A549 (cell line): ENCODE measurements at regions not wholly inside any gene's neighbourhood (a gene's known extent, or its start where the extent isn't known, plus 50 kb on each side); places are given as distances from the start of the nearest gene placed in this dataset.

Experiments used
- ATAC-seq, 2 experiments: fragments of 200-7000 bp in 1 of 2; fragments of >200 bp in 1 of 2; cut with Nextera tagmentation in 1 of 2; cut with Tn5 transposase in 1 of 2; 3 replicates each; pipeline versions ENCODE4 v1.8.0 to v1.9.1; 2018 to 2020; ENCODE audit warnings: mild to moderate bottlenecking in 1 of 2, moderate library complexity in 1 of 2
- CTCF ChIA-PET: fragments of 300-600 bp; sonication (Branson Sonifier 250); formaldehyde crosslinking; extraction: SDS; loops from one replicate; lab custom pipeline; 2021; ENCODE audit warnings: antibody characterized with exemption, inconsistent platforms; lab: Yijun Ruan, JAX
- POLR2A ChIA-PET: fragments of 350-600 bp; formaldehyde crosslinking; extraction: SDS; loops from one replicate; lab custom pipeline; 2021; ENCODE audit warnings: antibody characterized with exemption, inconsistent platforms; lab: Yijun Ruan, JAX
- DNase-seq, 2 experiments: peaks; one replicate each; pipeline versions ENCODE4 v3.0.0 to v3.0.0-alpha.2; 2011 to 2016; ENCODE audit warnings: low read depth in 1 of 2, low spot score in 1 of 2
- FAIRE-seq: peaks from 2 replicates; lab custom pipeline; 2011; peaks lifted over from hg19 to GRCh38; lab: Jason Lieb, UNC
- H3K27ac ChIP-seq, 2 experiments: fragments of >200 bp; sonication (Bioruptor Twin); formaldehyde crosslinking; 3 replicates each; pipeline ENCODE4 v1.5.1; 2016 to 2017
- H3K4me1 ChIP-seq: fragments of >200 bp; sonication (Bioruptor Twin); formaldehyde crosslinking; 3 replicates; pipeline ENCODE4 v1.6.1; 2016
- H3K4me2 ChIP-seq: fragments of >200 bp; sonication (Bioruptor Twin); formaldehyde crosslinking; 3 replicates; pipeline ENCODE4 v1.6.1; 2016
- H3K4me3 ChIP-seq: fragments of >200 bp; sonication (Bioruptor Twin); formaldehyde crosslinking; 3 replicates; pipeline ENCODE4 v1.5.1; 2016
- H3K9me3 ChIP-seq: fragments of >200 bp; sonication (Bioruptor Twin); formaldehyde crosslinking; 3 replicates; pipeline ENCODE4 v1.6.1; 2016
- CHD2 ChIP-seq: fragments of 150-350 bp; IDR thresholded peaks from 2 replicates; pipeline ENCODE4 v1.6.1; 2014; ENCODE audit warnings: low read length; ENCODE audit not compliant: partially characterized antibody
- EHMT2 ChIP-seq: fragments of 200-600 bp; sonication (generic); IDR thresholded peaks from 2 replicates; pipeline ENCODE4 v1.6.1; 2016; ENCODE audit warnings: antibody characterized with exemption, low read depth, mild to moderate bottlenecking, moderate library complexity
- ELK1 ChIP-seq: fragments of 150-350 bp; IDR thresholded peaks from 2 replicates; pipeline ENCODE4 v1.6.1; 2014; ENCODE audit warnings: low read depth, mild to moderate bottlenecking, low read length
- EP300 ChIP-seq, 2 experiments: fragments of >200 bp; sonication (Bioruptor Twin); formaldehyde crosslinking; IDR thresholded peaks; 2 replicates in 1 of 2; 3 replicates in 1 of 2; pipeline ENCODE4 v1.6.1; 2016 to 2017
- FOSL2 ChIP-seq, 2 experiments: fragments of 450-650 bp in 1 of 2; fragments of >200 bp in 1 of 2; sonication (Bioruptor Twin) in 1 of 2; formaldehyde crosslinking; IDR thresholded peaks; 2 replicates each; pipeline versions ENCODE4 v1.5.0 to v1.6.1; 2016 to 2020; ENCODE audit warnings: mild to moderate bottlenecking in 1 of 2, moderate library complexity in 1 of 2
- FOXS1 ChIP-seq: fragments of 250-450 bp; sonication (Bioruptor Pico); IDR thresholded peaks from 2 replicates; pipeline ENCODE4 v1.5.0; 2020; ENCODE audit warnings: mild to moderate bottlenecking, moderate library complexity
- HOXB13 ChIP-seq: fragments of 250-450 bp; sonication (Bioruptor Pico); IDR thresholded peaks from 2 replicates; pipeline ENCODE4 v1.5.0; 2020; ENCODE audit warnings: low read depth, mild to moderate bottlenecking, moderate library complexity
- JUN ChIP-seq, 2 experiments: fragments of >200 bp; sonication (Bioruptor Twin); formaldehyde crosslinking; IDR thresholded peaks; 2 replicates in 1 of 2; 3 replicates in 1 of 2; pipeline ENCODE4 v1.6.1; 2016 to 2017
- KDM1A ChIP-seq: fragments of 200-600 bp; sonication (generic); IDR thresholded peaks from 2 replicates; pipeline ENCODE4 v1.6.1; 2016; ENCODE audit warnings: low read depth, mild to moderate bottlenecking
- PBX3 ChIP-seq: IDR thresholded peaks from 2 replicates; pipeline ENCODE4 v1.6.1; 2012
- PHF8 ChIP-seq: fragments of 200-600 bp; sonication (generic); IDR thresholded peaks from 2 replicates; pipeline ENCODE4 v1.6.1; 2016; ENCODE audit warnings: low read depth, mild to moderate bottlenecking, antibody characterized with exemption, moderate library complexity, borderline replicate concordance
- REST ChIP-seq: fragments of 200-600 bp; sonication (generic); IDR thresholded peaks from 2 replicates; pipeline ENCODE4 v1.6.1; 2016; ENCODE audit warnings: antibody characterized with exemption, mild to moderate bottlenecking, moderate library complexity
- RNF2 ChIP-seq: fragments of 200-600 bp; sonication (generic); IDR thresholded peaks from 2 replicates; pipeline ENCODE4 v1.6.1; 2016; ENCODE audit warnings: low read depth, mild to moderate bottlenecking, antibody characterized with exemption, moderate library complexity, borderline replicate concordance
- SREBF2 ChIP-seq: fragments of 450-650 bp; IDR thresholded peaks from 2 replicates; pipeline ENCODE4 v1.6.1; 2014; ENCODE audit warnings: mild to moderate bottlenecking, moderate library complexity
- TP53 ChIP-seq: fragments of 250-450 bp; sonication (Bioruptor Pico); IDR thresholded peaks from 2 replicates; pipeline ENCODE4 v1.5.0; 2021; ENCODE audit warnings: mild to moderate bottlenecking, moderate library complexity
- WGBS: methylation state at CpG from one replicate; pipeline ENCODE4 v1.1.6; 2017; ENCODE audit errors: missing lambda C conversion rate; 5-methylcytosine and 5-hydroxymethylcytosine counted together

GRCh38 chr16:85349365-85350145 is 237.3 kb upstream of the CIBAR2 start (continued):
- no peak for TF ChIP-seq SREBF2

GRCh38 chr16:85350146-85350728 is 238.0 kb upstream of the CIBAR2 start:
- no peak for DNase-seq
- TF ChIP-seq PHF8, result no peak
- TF ChIP-seq RNF2, result no peak
- no peak for TF ChIP-seq CHD2
- no peak for TF ChIP-seq HOXB13 (CRISPR knock-in tag)
- TF ChIP-seq, all 56 proteins: peak for 0
- 77% methylated on average over 10 of the region's 10 CpGs for WGBS
- peaks cover 13% of the 10 kb centered on the region for H3K4me1 ChIP-seq
- no peak for ATAC-seq
- ChIA-PET POLR2A (no interaction called here), CTCF (interaction anchor here (0.7 to 5.6 kb wide), 6 partner anchors 10 to 266 kb away, joined by 3 to 38 read pairs (median 3); no protein-coding TSS in a partner anchor)
- no peak overlapping the region for H3K4me3 ChIP-seq
- no peak for FAIRE-seq
- 0 out of 3 replicates have a peak overlapping the region, but pooled peaks have one; percentile 17 for H3K4me2 ChIP-seq
- no peaks in the 10 kb centered on the region for H3K9me3 ChIP-seq
- peak overlapping the region in 1 of 2 experiments; percentile 58; a peak in 3 of 6 replicates for H3K27ac ChIP-seq

- 6% methylated on average over 4 of the region's 4 CpGs for WGBS
- CTCF ChIA-PET, result interaction anchor here (0.7 to 5.6 kb wide), 6 partner anchors 11 to 266 kb away, joined by 3 to 38 read pairs (median 3); no protein-coding TSS in a partner anchor
- TF ChIP-seq TP53 (no peak), FOSL2 (IDR thresholded peaks at IDR 0.05) (peak; percentile 42; the same call in 1 of the 2 replicates), FOSL2 (CRISPR knock-in tag; IDR thresholded peaks at IDR 0.05) (peak; percentile 77), PBX3 (peak; percentile 76), EP300 (IDR thresholded peaks at IDR 0.05) (no peak), JUN (IDR thresholded peaks at IDR 0.05) (0 out of 5 replicates have a peak, but pooled peaks of 1 of the 2 experiments have one; percentile 24), KDM1A (no peak), FOXS1 (CRISPR knock-in tag) (no peak), REST (0 out of 2 replicates have a peak, but pooled peaks have one; percentile 22), EHMT2 (no peak), RNF2 (no peak), ELK1 (no peak)
Observed at GRCh38 chr16:85350973-85351372, 238.7 kb upstream of the CIBAR2 start.

More at GRCh38 chr16:85350973-85351372, 238.7 kb upstream of the CIBAR2 start:
- FAIRE-seq (no peak), ATAC-seq (peak; percentile 87 to 90), DNase-seq (peak; percentile 83 to 89)
- POLR2A ChIA-PET, result interaction anchor here (0.6 kb wide), 1 partner anchor 59 kb away, joined by 3 read pairs; no protein-coding TSS in a partner anchor
- Histone ChIP-seq H3K9me3 (no peaks in the 10 kb centered on the region), H3K27ac (peak overlapping the region in 1 of 2 experiments; percentile 58; a peak in 3 of 6 replicates), H3K4me2 (peak overlapping the region; percentile 47; the same call in 2 of the 3 replicates), H3K4me1 (peaks cover 13% of the 10 kb centered on the region), H3K4me3 (no peak overlapping the region)
